Thoracic aorta (tissue), 2 donors: ENCODE measurements at regions not wholly inside any gene's neighbourhood (a gene's known extent, or its start where the extent isn't known, plus 50 kb on each side); places are given as distances from the start of the nearest gene placed in this dataset.

Experiments used
- ATAC-seq: fragments of 150-250 bp; one replicate; pipeline ENCODE4 v1.8.0; 2017; ENCODE audit warnings: low read depth; ENCODE audit not compliant: insufficient number of reproducible peaks, low FRiP score
- DNase-seq: peaks from one replicate; pipeline ENCODE4 v3.0.0-alpha.2; 2020; ENCODE audit warnings: low spot score
- H3K27ac ChIP-seq, 2 donors: fragments of 200-600 bp; sonication (generic); 1 replicate in 1 of 2; 2 replicates in 1 of 2; pipeline ENCODE4 v1.5.1; 2016; ENCODE audit warnings: mild to moderate bottlenecking in 2 of 2, moderate library complexity in 2 of 2
- H3K27me3 ChIP-seq: fragments of 200-600 bp; sonication (generic); replicated peaks from 2 replicates; pipeline ENCODE4 v1.6.0; 2016; ENCODE audit warnings: mild to moderate bottlenecking; ENCODE audit not compliant: insufficient read depth
- H3K36me3 ChIP-seq: fragments of 200-600 bp; sonication (generic); one replicate; pipeline ENCODE4 v1.5.1; 2016
- H3K4me1 ChIP-seq, 2 donors: fragments of 200-600 bp; sonication (generic); 1 replicate in 1 of 2; 2 replicates in 1 of 2; pipeline versions ENCODE4 v1.5.1 to v1.6.0; 2016; ENCODE audit warnings: low read depth in 2 of 2, mild to moderate bottlenecking in 1 of 2; ENCODE audit not compliant: control insufficient read depth in 1 of 2
- H3K4me3 ChIP-seq: fragments of 200-600 bp; sonication (generic); 2 replicates; pipeline ENCODE4 v1.5.1; 2016; ENCODE audit warnings: mild to moderate bottlenecking
- H3K9me3 ChIP-seq: fragments of 200-600 bp; sonication (generic); 2 replicates; pipeline ENCODE4 v1.5.1; 2016
- TF ChIP-seq, protein P1 (sequence below): fragments of 200-600 bp; sonication (generic); IDR thresholded peaks from one replicate; pipeline ENCODE4 v1.5.1; 2019; ENCODE audit warnings: antibody characterized with exemption

- Histone ChIP-seq H3K4me3 (no peak overlapping the region), H3K27ac (no peak overlapping the region), H3K4me1 (no peaks in the 10 kb centered on the region), H3K9me3 (no peaks in the 10 kb centered on the region), H3K27me3 (no peaks in the 10 kb centered on the region), H3K36me3 (no peaks in the 10 kb centered on the region)
- ATAC-seq (no peak), DNase-seq (no peak)
- TF ChIP-seq, protein P1, sequence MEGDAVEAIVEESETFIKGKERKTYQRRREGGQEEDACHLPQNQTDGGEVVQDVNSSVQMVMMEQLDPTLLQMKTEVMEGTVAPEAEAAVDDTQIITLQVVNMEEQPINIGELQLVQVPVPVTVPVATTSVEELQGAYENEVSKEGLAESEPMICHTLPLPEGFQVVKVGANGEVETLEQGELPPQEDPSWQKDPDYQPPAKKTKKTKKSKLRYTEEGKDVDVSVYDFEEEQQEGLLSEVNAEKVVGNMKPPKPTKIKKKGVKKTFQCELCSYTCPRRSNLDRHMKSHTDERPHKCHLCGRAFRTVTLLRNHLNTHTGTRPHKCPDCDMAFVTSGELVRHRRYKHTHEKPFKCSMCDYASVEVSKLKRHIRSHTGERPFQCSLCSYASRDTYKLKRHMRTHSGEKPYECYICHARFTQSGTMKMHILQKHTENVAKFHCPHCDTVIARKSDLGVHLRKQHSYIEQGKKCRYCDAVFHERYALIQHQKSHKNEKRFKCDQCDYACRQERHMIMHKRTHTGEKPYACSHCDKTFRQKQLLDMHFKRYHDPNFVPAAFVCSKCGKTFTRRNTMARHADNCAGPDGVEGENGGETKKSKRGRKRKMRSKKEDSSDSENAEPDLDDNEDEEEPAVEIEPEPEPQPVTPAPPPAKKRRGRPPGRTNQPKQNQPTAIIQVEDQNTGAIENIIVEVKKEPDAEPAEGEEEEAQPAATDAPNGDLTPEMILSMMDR, result no peak
These were observed 129.6 kb upstream of the QRFPR start for GRCh38 chr4:121510341-121510874.

- no peak for ATAC-seq
- no peak overlapping the region for H3K4me3 ChIP-seq
- H3K9me3 ChIP-seq, result no peaks in the 10 kb centered on the region
- H3K36me3 ChIP-seq, result no peaks in the 10 kb centered on the region
- no peaks in the 10 kb centered on the region for H3K4me1 ChIP-seq
- DNase-seq, result no peak
- H3K27me3 ChIP-seq, result no peaks in the 10 kb centered on the region
- H3K27ac ChIP-seq, result no peak overlapping the region
- TF ChIP-seq, protein P1, result no peak
These were observed 104.5 kb upstream of the QRFPR start for GRCh38 chr4:121485190-121485804.

DNA sequence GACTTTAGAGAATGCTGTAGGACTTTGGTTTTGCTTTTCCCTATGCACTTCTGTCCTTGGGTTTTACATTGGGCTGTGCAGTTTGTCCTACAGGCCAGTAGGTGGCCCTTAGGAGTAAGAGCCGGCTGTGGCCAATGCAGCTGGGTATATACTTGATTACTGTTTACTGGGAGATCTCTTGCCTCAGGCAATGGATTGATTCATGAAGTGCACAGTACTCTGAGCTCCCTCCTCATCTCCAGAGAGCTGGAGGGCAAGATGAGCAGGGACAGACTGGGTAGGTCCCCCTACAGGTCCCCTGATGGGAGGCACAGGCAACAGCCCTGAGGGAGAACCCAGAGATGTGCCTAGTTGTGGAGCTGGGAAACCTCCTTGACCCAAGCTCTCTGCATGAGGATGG is 103.8 kb upstream of the QRFPR start:
- H3K27me3 ChIP-seq, result no peaks in the 10 kb centered on the region
- no peak overlapping the region for H3K27ac ChIP-seq
- TF ChIP-seq, protein P1, result peak; percentile 40
- DNase-seq (no peak), ATAC-seq (no peak)
- H3K4me3 ChIP-seq, result no peak overlapping the region
- H3K4me1 ChIP-seq, result no peaks in the 10 kb centered on the region
- no peaks in the 10 kb centered on the region for H3K36me3 ChIP-seq
- no peaks in the 10 kb centered on the region for H3K9me3 ChIP-seq

GRCh38 chr4:121479808-121480207 is 99.0 kb upstream of the QRFPR start:
- DNase-seq (no peak), ATAC-seq (no peak)
- TF ChIP-seq, protein P1, result no peak
- no peak overlapping the region for H3K4me3 ChIP-seq
- no peaks in the 10 kb centered on the region for H3K27me3 ChIP-seq
- H3K36me3 ChIP-seq, result no peaks in the 10 kb centered on the region
- no peak overlapping the region for H3K27ac ChIP-seq
- no peaks in the 10 kb centered on the region for H3K9me3 ChIP-seq
- H3K4me1 ChIP-seq, result no peaks in the 10 kb centered on the region

DNA sequence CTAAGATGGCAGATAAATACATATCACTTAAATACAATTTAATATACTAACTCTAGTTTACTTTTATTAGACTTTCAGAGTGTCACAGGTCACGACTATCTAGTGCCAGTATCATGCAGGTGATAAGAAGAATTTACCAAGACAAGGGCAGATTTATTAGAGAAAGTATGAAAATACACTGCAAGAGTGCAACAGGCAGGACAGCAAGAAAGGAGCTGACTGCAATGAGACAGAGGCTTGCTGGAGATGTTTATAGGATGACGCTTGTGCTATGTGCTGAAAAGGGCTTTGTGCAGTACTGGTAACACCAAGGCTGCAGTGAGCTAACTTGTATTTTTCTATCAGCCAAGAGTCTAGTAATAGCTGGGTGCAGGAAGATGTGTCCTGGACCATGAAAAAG is 96.7 kb upstream of the QRFPR start:
- Histone ChIP-seq H3K36me3 (no peaks in the 10 kb centered on the region), H3K27me3 (no peaks in the 10 kb centered on the region), H3K27ac (no peak overlapping the region), H3K4me3 (no peak overlapping the region), H3K9me3 (no peaks in the 10 kb centered on the region), H3K4me1 (no peaks in the 10 kb centered on the region)
- TF ChIP-seq, protein P1, result no peak
- DNase-seq (no peak), ATAC-seq (no peak)
